SU-DHL-6 (cell line): ENCODE measurements at regions not wholly inside any gene's neighbourhood (a gene's known extent, or its start where the extent isn't known, plus 50 kb on each side); places are given as distances from the start of the nearest gene placed in this dataset.

ENCODE experiments used
- H2AFZ ChIP-seq: fragments of 200-600 bp; sonication (generic); 2 replicates; pipeline ENCODE4 v1.6.1; 2014; ENCODE audit warnings: low read depth, mild to moderate bottlenecking, moderate library complexity, mixed read lengths, antibody characterized with exemption, low read length; ENCODE audit not compliant: severe bottlenecking
- H3F3A ChIP-seq: fragments of 200-600 bp; shearing (Covaris generic); 2 replicates; pipeline ENCODE4 v1.6.0; 2016; ENCODE audit warnings: antibody characterized with exemption, mild to moderate bottlenecking; ENCODE audit not compliant: insufficient read depth
- H3K27ac ChIP-seq: fragments of 200-600 bp; sonication (generic); 2 replicates; pipeline ENCODE4 v1.5.1; 2016; ENCODE audit warnings: low read depth, mild to moderate bottlenecking, low read length, moderate library complexity, mixed read lengths
- H3K27me3 ChIP-seq: fragments of 200-600 bp; sonication (generic), shearing (Covaris generic); 2 replicates; pipeline ENCODE4 v1.6.0; 2014; ENCODE audit warnings: mild to moderate bottlenecking, low read length
- H3K36me3 ChIP-seq: fragments of 200-600 bp; sonication (generic); 2 replicates; pipeline ENCODE4 v1.6.1; 2014; ENCODE audit warnings: mild to moderate bottlenecking, low read length, mixed read lengths
- H3K4me2 ChIP-seq: fragments of 300-600, 200-600 bp; shearing (Covaris generic), sonication (generic); 2 replicates; pipeline ENCODE4 v1.6.0; 2014; ENCODE audit warnings: low read length, low read depth, mild to moderate bottlenecking; ENCODE audit not compliant: poor library complexity, severe bottlenecking
- H3K4me3 ChIP-seq: fragments of 200-600 bp; sonication (generic); 2 replicates; pipeline ENCODE4 v1.5.1; 2014; ENCODE audit warnings: antibody characterized with exemption, low read length, mild to moderate bottlenecking, mixed read lengths; ENCODE audit not compliant: insufficient read depth, poor library complexity, severe bottlenecking
- H3K79me2 ChIP-seq: fragments of 200-600 bp; sonication (generic); 2 replicates; pipeline ENCODE4 v1.6.1; 2014; ENCODE audit warnings: mild to moderate bottlenecking, low read length, moderate library complexity; ENCODE audit not compliant: insufficient read depth
- H3K9ac ChIP-seq: fragments of 200-600 bp; sonication (generic); 2 replicates; pipeline ENCODE4 v1.7.0; 2014; ENCODE audit warnings: mild to moderate bottlenecking, low read length
- H3K9me2 ChIP-seq: fragments of 200-600 bp; sonication (generic); replicated peaks from 2 replicates; pipeline ENCODE4 v1.6.1; 2014; ENCODE audit warnings: low read length; ENCODE audit not compliant: insufficient read depth
- H3K9me3 ChIP-seq: fragments of 200-600 bp; sonication (generic); 2 replicates; pipeline ENCODE4 v1.6.1; 2014; ENCODE audit warnings: low read length, mixed read lengths; ENCODE audit not compliant: insufficient read depth
- H4K20me1 ChIP-seq: fragments of 200-600 bp; sonication (generic); 2 replicates; pipeline ENCODE4 v1.6.1; 2014; ENCODE audit warnings: low read depth, mild to moderate bottlenecking, antibody characterized with exemption, low read length, moderate library complexity, mixed read lengths
- CTCF ChIP-seq: fragments of 200-600 bp; sonication (generic); IDR thresholded peaks from one replicate; pipeline ENCODE4 v1.5.1; 2017; ENCODE audit warnings: antibody characterized with exemption, mild to moderate bottlenecking, low read length, moderate library complexity; ENCODE audit not compliant: insufficient read depth, poor library complexity, severe bottlenecking
- EZH2phosphoT487 ChIP-seq: fragments of 200-600 bp; sonication (generic), shearing (Covaris generic); conservative IDR thresholded peaks from 2 replicates; pipeline ENCODE4 v1.6.1; 2018; ENCODE audit warnings: mild to moderate bottlenecking, antibody characterized with exemption, low read length, moderate library complexity, mixed read lengths

DNA sequence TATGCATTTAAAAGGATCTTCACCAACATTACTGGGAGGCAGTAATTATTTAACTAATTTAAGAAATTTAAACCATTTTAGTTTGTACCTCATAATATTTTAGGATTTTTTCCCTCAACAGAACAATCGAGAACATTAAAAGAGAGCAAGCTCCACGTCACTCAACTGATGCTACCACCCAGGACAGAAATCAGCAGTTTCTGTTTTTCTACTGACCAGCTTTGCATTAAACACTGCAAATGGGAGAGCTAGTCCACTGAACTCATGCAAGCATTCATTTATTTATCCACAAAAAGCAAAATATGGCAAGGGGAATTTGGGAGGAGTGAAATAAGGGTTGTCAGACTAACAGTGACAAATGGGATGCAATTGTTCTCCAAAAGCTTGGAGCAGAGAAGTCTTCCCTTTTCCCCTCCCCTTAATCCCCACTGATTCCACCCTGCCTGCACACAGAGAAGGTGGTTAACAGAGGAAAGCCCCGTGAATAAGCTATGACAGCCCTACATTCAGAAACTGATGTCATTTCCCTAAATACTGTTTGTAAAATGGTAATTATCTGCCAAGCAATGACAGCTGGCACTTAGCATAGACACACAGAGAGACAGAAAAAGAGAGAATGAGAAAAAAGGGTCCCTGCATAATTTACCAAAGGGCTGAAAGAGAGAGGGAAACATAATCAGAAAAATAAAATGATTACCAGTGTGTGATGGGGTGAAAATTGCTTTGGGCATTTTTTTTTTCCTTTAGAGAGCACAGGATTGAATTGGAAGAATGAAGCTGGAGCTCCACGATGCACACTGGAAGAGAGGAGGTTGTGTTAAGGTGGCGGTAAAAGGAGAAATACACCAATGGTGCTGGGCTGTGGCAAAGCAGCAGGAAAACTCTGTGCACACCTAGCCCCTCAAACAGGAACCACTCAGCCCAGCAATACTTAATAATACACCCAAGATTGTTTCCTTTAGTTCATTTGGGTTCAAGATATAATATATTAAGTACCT is 777.4 kb downstream of the TUSC7 start:
- no peak for TF ChIP-seq CTCF
- no peak for TF ChIP-seq EZH2phosphoT487
- Histone ChIP-seq H3K27ac (no peak overlapping the region), H3K79me2 (no peaks in the 10 kb centered on the region), H3K4me2 (no peak overlapping the region), H3K9me2 (no peaks in the 10 kb centered on the region), H4K20me1 (no peaks in the 10 kb centered on the region; the same call in 1 of the 2 replicates), H2AFZ (no peak overlapping the region), H3K9ac (no peak overlapping the region), H3K27me3 (no peaks in the 10 kb centered on the region), H3K4me3 (no peak overlapping the region), H3F3A (no peaks in the 10 kb centered on the region), H3K36me3 (no peaks in the 10 kb centered on the region), H3K9me3 (no peaks in the 10 kb centered on the region)

GRCh38 chr3:117488983-117489382 is 779.4 kb downstream of the TUSC7 start:
- H3K9me3 ChIP-seq, result no peaks in the 10 kb centered on the region
- TF ChIP-seq CTCF (no peak), EZH2phosphoT487 (no peak)
- no peaks in the 10 kb centered on the region; the same call in 1 of the 2 replicates for H4K20me1 ChIP-seq
- no peak overlapping the region for H3K9ac ChIP-seq
- no peaks in the 10 kb centered on the region for H3F3A ChIP-seq
- H2AFZ ChIP-seq, result no peak overlapping the region
- no peak overlapping the region for H3K27ac ChIP-seq
- no peak overlapping the region for H3K4me2 ChIP-seq
- no peak overlapping the region for H3K4me3 ChIP-seq
- no peaks in the 10 kb centered on the region for H3K9me2 ChIP-seq
- H3K27me3 ChIP-seq, result no peaks in the 10 kb centered on the region
- H3K79me2 ChIP-seq, result no peaks in the 10 kb centered on the region
- no peaks in the 10 kb centered on the region for H3K36me3 ChIP-seq

GRCh38 chr3:117489663-117490079 is 780.1 kb downstream of the TUSC7 start:
- Histone ChIP-seq H3K27ac (no peak overlapping the region), H2AFZ (no peak overlapping the region), H3K36me3 (no peaks in the 10 kb centered on the region), H3F3A (no peaks in the 10 kb centered on the region), H3K9ac (no peak overlapping the region), H3K79me2 (no peaks in the 10 kb centered on the region), H3K4me3 (no peak overlapping the region), H3K9me3 (no peaks in the 10 kb centered on the region), H3K4me2 (no peak overlapping the region), H3K27me3 (no peaks in the 10 kb centered on the region), H3K9me2 (no peaks in the 10 kb centered on the region), H4K20me1 (no peaks in the 10 kb centered on the region; the same call in 1 of the 2 replicates)
- TF ChIP-seq EZH2phosphoT487 (no peak), CTCF (no peak)
